Activated CD4-positive, alpha-beta T cell treated with anti-CD3 and anti-CD28 coated beads, Interleukin-2, amount 50 U/mL, for 48 hours (primary cell): ENCODE measurements at regions not wholly inside any gene's neighbourhood (a gene's known extent, or its start where the extent isn't known, plus 50 kb on each side); places are given as distances from the start of the nearest gene placed in this dataset.

Experiments used
- DNase-seq, 2 experiments: peaks; one replicate each; pipeline ENCODE4 v3.0.0-alpha.2; 2020

- DNase-seq, result no peak
These were observed 452.5 kb downstream of the MCTP2 start for GRCh38 chr15:94683902-94684301.

GRCh38 chr15:94691169-94691568, 459.8 kb downstream of the MCTP2 start:
- DNase-seq, result no peak

GRCh38 chr15:94692710-94693109, 461.3 kb downstream of the MCTP2 start:
- no peak for DNase-seq

GRCh38 chr15:94700211-94700610, 468.9 kb downstream of the MCTP2 start:
- no peak for DNase-seq

- no peak for DNase-seq
These were observed 470.1 kb downstream of the MCTP2 start for GRCh38 chr15:94701281-94701985.

GRCh38 chr15:94703596-94703995, 472.2 kb downstream of the MCTP2 start:
- no peak for DNase-seq

GRCh38 chr15:94704421-94704820, 473.1 kb downstream of the MCTP2 start:
- DNase-seq, result no peak

- DNase-seq, result no peak
These were observed 473.6 kb downstream of the MCTP2 start for GRCh38 chr15:94704946-94705345.

GRCh38 chr15:94709319-94709718, 478.0 kb downstream of the MCTP2 start:
- DNase-seq, result no peak

GRCh38 chr15:94722024-94722636, 490.8 kb downstream of the MCTP2 start:
- DNase-seq, result no peak

- DNase-seq, result no peak
These were observed 492.4 kb downstream of the MCTP2 start for GRCh38 chr15:94723801-94724200.

GRCh38 chr15:94731286-94731685, 499.9 kb downstream of the MCTP2 start:
- no peak for DNase-seq

- DNase-seq, result no peak
These were observed 503.1 kb downstream of the MCTP2 start for GRCh38 chr15:94734460-94734859.

- DNase-seq, result no peak
These were observed 504.9 kb downstream of the MCTP2 start for GRCh38 chr15:94736236-94736635.

GRCh38 chr15:94739639-94740038, 508.3 kb downstream of the MCTP2 start:
- no peak for DNase-seq

- DNase-seq, result no peak
These were observed 509.1 kb downstream of the MCTP2 start for GRCh38 chr15:94740469-94740868.

- no peak for DNase-seq
These were observed 512.3 kb downstream of the MCTP2 start for GRCh38 chr15:94743668-94744067.

- DNase-seq, result no peak
These were observed 512.9 kb downstream of the MCTP2 start for GRCh38 chr15:94744080-94744793.

GRCh38 chr15:94745371-94745770, 514.0 kb downstream of the MCTP2 start:
- DNase-seq, result no peak

GRCh38 chr15:94747510-94747909, 516.1 kb downstream of the MCTP2 start:
- DNase-seq, result no peak

GRCh38 chr15:94749811-94750617, 518.7 kb downstream of the MCTP2 start:
- no peak for DNase-seq

- DNase-seq, result no peak
These were observed 529.0 kb downstream of the MCTP2 start for GRCh38 chr15:94760348-94760747.

GRCh38 chr15:94761574-94761973, 530.2 kb downstream of the MCTP2 start:
- DNase-seq, result no peak
